ENCODE measurements at regions not wholly inside any gene's neighbourhood (a gene's known extent, or its start where the extent isn't known, plus 50 kb on each side); places are given as distances from the start of the nearest gene placed in this dataset.

DNA sequence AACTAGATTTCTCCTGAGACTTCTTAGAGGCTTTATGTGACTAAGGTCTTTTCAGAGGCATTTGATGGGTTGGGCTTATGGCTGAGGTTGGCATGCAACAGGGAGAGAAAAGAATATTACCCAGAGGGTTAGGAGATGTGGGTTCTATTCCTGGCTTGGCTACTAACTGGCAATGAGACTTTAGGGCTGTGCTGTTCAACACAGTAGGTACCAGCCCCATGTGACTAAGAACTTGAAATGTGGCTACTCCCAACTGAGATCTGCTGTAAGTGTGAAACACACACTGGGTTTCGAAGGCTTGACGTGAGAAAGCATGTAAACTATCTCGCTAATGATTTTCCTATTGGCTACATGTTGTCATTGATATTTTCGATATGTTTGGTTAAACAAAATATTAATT is 324.9 kb upstream of the SLC14A2 start:
- TF ChIP-seq, protein P1, sequence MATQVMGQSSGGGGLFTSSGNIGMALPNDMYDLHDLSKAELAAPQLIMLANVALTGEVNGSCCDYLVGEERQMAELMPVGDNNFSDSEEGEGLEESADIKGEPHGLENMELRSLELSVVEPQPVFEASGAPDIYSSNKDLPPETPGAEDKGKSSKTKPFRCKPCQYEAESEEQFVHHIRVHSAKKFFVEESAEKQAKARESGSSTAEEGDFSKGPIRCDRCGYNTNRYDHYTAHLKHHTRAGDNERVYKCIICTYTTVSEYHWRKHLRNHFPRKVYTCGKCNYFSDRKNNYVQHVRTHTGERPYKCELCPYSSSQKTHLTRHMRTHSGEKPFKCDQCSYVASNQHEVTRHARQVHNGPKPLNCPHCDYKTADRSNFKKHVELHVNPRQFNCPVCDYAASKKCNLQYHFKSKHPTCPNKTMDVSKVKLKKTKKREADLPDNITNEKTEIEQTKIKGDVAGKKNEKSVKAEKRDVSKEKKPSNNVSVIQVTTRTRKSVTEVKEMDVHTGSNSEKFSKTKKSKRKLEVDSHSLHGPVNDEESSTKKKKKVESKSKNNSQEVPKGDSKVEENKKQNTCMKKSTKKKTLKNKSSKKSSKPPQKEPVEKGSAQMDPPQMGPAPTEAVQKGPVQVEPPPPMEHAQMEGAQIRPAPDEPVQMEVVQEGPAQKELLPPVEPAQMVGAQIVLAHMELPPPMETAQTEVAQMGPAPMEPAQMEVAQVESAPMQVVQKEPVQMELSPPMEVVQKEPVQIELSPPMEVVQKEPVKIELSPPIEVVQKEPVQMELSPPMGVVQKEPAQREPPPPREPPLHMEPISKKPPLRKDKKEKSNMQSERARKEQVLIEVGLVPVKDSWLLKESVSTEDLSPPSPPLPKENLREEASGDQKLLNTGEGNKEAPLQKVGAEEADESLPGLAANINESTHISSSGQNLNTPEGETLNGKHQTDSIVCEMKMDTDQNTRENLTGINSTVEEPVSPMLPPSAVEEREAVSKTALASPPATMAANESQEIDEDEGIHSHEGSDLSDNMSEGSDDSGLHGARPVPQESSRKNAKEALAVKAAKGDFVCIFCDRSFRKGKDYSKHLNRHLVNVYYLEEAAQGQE (IDR thresholded peaks at IDR 0.05; ENCODE audit: low read depth) = no peak
- TF ChIP-seq, protein P2, sequence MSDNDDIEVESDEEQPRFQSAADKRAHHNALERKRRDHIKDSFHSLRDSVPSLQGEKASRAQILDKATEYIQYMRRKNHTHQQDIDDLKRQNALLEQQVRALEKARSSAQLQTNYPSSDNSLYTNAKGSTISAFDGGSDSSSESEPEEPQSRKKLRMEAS (IDR thresholded peaks at IDR 0.05) = no peak
- TF ChIP-seq, protein P3, sequence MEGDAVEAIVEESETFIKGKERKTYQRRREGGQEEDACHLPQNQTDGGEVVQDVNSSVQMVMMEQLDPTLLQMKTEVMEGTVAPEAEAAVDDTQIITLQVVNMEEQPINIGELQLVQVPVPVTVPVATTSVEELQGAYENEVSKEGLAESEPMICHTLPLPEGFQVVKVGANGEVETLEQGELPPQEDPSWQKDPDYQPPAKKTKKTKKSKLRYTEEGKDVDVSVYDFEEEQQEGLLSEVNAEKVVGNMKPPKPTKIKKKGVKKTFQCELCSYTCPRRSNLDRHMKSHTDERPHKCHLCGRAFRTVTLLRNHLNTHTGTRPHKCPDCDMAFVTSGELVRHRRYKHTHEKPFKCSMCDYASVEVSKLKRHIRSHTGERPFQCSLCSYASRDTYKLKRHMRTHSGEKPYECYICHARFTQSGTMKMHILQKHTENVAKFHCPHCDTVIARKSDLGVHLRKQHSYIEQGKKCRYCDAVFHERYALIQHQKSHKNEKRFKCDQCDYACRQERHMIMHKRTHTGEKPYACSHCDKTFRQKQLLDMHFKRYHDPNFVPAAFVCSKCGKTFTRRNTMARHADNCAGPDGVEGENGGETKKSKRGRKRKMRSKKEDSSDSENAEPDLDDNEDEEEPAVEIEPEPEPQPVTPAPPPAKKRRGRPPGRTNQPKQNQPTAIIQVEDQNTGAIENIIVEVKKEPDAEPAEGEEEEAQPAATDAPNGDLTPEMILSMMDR (IDR thresholded peaks at IDR 0.05 in 2 of 3, conservative IDR thresholded peaks at IDR 0.05 in 1 of 3; ENCODE audit: borderline replicate concordance in 1 of 3, insufficient read depth in 1 of 3, low read depth in 2 of 3, low read length in 2 of 3) = no peak
- no peak for TF ChIP-seq POLR2A (IDR thresholded peaks at IDR 0.05; ENCODE audit: borderline replicate concordance, extremely low read depth, insufficient read depth, insufficient read length)
- no peak for TF ChIP-seq YY1 (IDR thresholded peaks at IDR 0.05; ENCODE audit: extremely low read depth, insufficient replicate concordance, low read depth, low read length)
- no peak for TF ChIP-seq CEBPB (IDR thresholded peaks at IDR 0.05; ENCODE audit: low read depth)
- TF ChIP-seq EZH2phosphoT487 (IDR thresholded peaks at IDR 0.05; ENCODE audit: borderline replicate concordance) = no peak
- no peak for TF ChIP-seq RAD21 (IDR thresholded peaks at IDR 0.05; ENCODE audit: low read depth)
- no peak for TF ChIP-seq EGR1 (IDR thresholded peaks at IDR 0.05; ENCODE audit: low read depth)
- no peak for TF ChIP-seq EZH2 (IDR thresholded peaks at IDR 0.05)
- no peak for TF ChIP-seq ELF1 (IDR thresholded peaks at IDR 0.05; ENCODE audit: borderline replicate concordance, low read depth)
- TF ChIP-seq, protein P4, sequence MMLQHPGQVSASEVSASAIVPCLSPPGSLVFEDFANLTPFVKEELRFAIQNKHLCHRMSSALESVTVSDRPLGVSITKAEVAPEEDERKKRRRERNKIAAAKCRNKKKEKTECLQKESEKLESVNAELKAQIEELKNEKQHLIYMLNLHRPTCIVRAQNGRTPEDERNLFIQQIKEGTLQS (IDR thresholded peaks at IDR 0.05) = no peak
- TF ChIP-seq SIN3A (IDR thresholded peaks at IDR 0.05; ENCODE audit: low read depth) = no peak
- no peak for TF ChIP-seq JUND (IDR thresholded peaks at IDR 0.05)
